ENCODE measurements at regions not wholly inside any gene's neighbourhood (a gene's known extent, or its start where the extent isn't known, plus 50 kb on each side); places are given as distances from the start of the nearest gene placed in this dataset.

GRCh38 chr3:145639875-145640274 lies 521.1 kb downstream of the PLOD2 start:
- intact Hi-C loops (cut with DNase I; ENCODE audit: low total_unique reads): loop anchor here (5.0 kb wide), 1 partner anchor 42 kb away; no protein-coding TSS in a partner anchor
- DNase-seq (ENCODE audit: low spot score in 2 of 2): no peak
- H3K4me3 ChIP-seq (ENCODE audit: low read depth, poor library complexity, severe bottlenecking): no peak overlapping the region
- WGBS, 2 donors: 93 to 94% methylated on average over 3 of the region's 3 CpGs
- TF ChIP-seq POLR2A (IDR thresholded peaks at IDR 0.05) (no peak), CTCF (IDR thresholded peaks at IDR 0.05) (no peak)

- no peak for TF ChIP-seq CTCF (IDR thresholded peaks at IDR 0.05)
- no peak for TF ChIP-seq POLR2A (IDR thresholded peaks at IDR 0.05)
- no peak for DNase-seq (ENCODE audit: low spot score in 2 of 2)
- intact Hi-C loops (cut with DNase I; ENCODE audit: low total_unique reads): no loop called here
- no peak overlapping the region for H3K4me3 ChIP-seq (ENCODE audit: low read depth, poor library complexity, severe bottlenecking)
These were observed 512.6 kb downstream of the PLOD2 start for GRCh38 chr3:145648396-145648795.

GRCh38 chr3:145649368-145649887 lies 511.6 kb downstream of the PLOD2 start:
- 91 to 94% methylated on average over 8 of the region's 8 CpGs for WGBS, 2 donors
- H3K4me3 ChIP-seq (ENCODE audit: low read depth, poor library complexity, severe bottlenecking): no peak overlapping the region
- TF ChIP-seq CTCF (IDR thresholded peaks at IDR 0.05) (no peak), POLR2A (IDR thresholded peaks at IDR 0.05) (no peak)
- intact Hi-C loops (cut with DNase I; ENCODE audit: low total_unique reads): no loop called here
- no peak for DNase-seq (ENCODE audit: low spot score in 2 of 2)

- intact Hi-C loops (cut with DNase I; ENCODE audit: low total_unique reads): no loop called here
- WGBS, 2 donors: 90 to 95% methylated on average over 4 of the region's 4 CpGs
- TF ChIP-seq CTCF (IDR thresholded peaks at IDR 0.05): no peak
- TF ChIP-seq POLR2A (IDR thresholded peaks at IDR 0.05): no peak
- DNase-seq (ENCODE audit: low spot score in 2 of 2): no peak
- no peak overlapping the region for H3K4me3 ChIP-seq (ENCODE audit: low read depth, poor library complexity, severe bottlenecking)
These were observed 510.8 kb downstream of the PLOD2 start for GRCh38 chr3:145650170-145650569.

GRCh38 chr3:145671121-145671520 lies 489.9 kb downstream of the PLOD2 start:
- no peak overlapping the region for H3K4me3 ChIP-seq (ENCODE audit: low read depth, poor library complexity, severe bottlenecking)
- intact Hi-C loops (cut with DNase I; ENCODE audit: low total_unique reads): no loop called here
- TF ChIP-seq POLR2A (IDR thresholded peaks at IDR 0.05) (no peak), CTCF (IDR thresholded peaks at IDR 0.05) (no peak)
- no peak for DNase-seq (ENCODE audit: low spot score in 2 of 2)

GRCh38 chr3:145673838-145674237 lies 487.1 kb downstream of the PLOD2 start:
- intact Hi-C loops (cut with DNase I; ENCODE audit: low total_unique reads): no loop called here
- DNase-seq (ENCODE audit: low spot score in 2 of 2): no peak
- WGBS, 2 donors: 48 to 62% methylated on average over 2 of the region's 2 CpGs
- TF ChIP-seq POLR2A (IDR thresholded peaks at IDR 0.05) (no peak), CTCF (IDR thresholded peaks at IDR 0.05) (no peak)
- no peak overlapping the region for H3K4me3 ChIP-seq (ENCODE audit: low read depth, poor library complexity, severe bottlenecking)

Data from lower leg skin (tissue), 4 donors.